ENCODE measurements at regions not wholly inside any gene's neighbourhood (a gene's known extent, or its start where the extent isn't known, plus 50 kb on each side); places are given as distances from the start of the nearest gene placed in this dataset.

GRCh38 chr14:101494826-101495225, 66.5 kb upstream of the DIO3 start:
- no peaks in the 10 kb centered on the region for H3K9me3 ChIP-seq (replicated peaks; ENCODE audit: control insufficient read depth, low read depth, low read length)
- H3K4me1 ChIP-seq (ENCODE audit: control insufficient read depth, insufficient read depth, low read length): peaks cover 12% of the 10 kb centered on the region
- 41% methylated on average over 3 of the region's 7 CpGs for WGBS (ENCODE audit: insufficient coverage)
- H3K4me3 ChIP-seq (ENCODE audit: low read length): no peak overlapping the region
- no peak overlapping the region for H3K27ac ChIP-seq (ENCODE audit: low read length)
- peaks cover 14% of the 10 kb centered on the region for H3K27me3 ChIP-seq (ENCODE audit: control insufficient read depth, insufficient read depth, low read length)
- H3K36me3 ChIP-seq (ENCODE audit: control insufficient read depth, insufficient read depth, low read length): no peaks in the 10 kb centered on the region
- no peak for DNase-seq

GRCh38 chr14:101495284-101495683, 66.0 kb upstream of the DIO3 start:
- peaks cover 14% of the 10 kb centered on the region for H3K27me3 ChIP-seq (ENCODE audit: control insufficient read depth, insufficient read depth, low read length)
- no peak overlapping the region for H3K4me3 ChIP-seq (ENCODE audit: low read length)
- no peaks in the 10 kb centered on the region for H3K9me3 ChIP-seq (replicated peaks; ENCODE audit: control insufficient read depth, low read depth, low read length)
- no peak for DNase-seq
- 88% methylated on average over 1 of the region's 3 CpGs for WGBS (ENCODE audit: insufficient coverage)
- H3K27ac ChIP-seq (ENCODE audit: low read length): no peak overlapping the region
- H3K4me1 ChIP-seq (ENCODE audit: control insufficient read depth, insufficient read depth, low read length): peaks cover 12% of the 10 kb centered on the region
- H3K36me3 ChIP-seq (ENCODE audit: control insufficient read depth, insufficient read depth, low read length): no peaks in the 10 kb centered on the region

GRCh38 chr14:101495827-101496775, 65.2 kb upstream of the DIO3 start:
- Histone ChIP-seq H3K4me3 (ENCODE audit: low read length) (no peak overlapping the region), H3K27ac (ENCODE audit: low read length) (no peak overlapping the region), H3K36me3 (ENCODE audit: control insufficient read depth, insufficient read depth, low read length) (no peaks in the 10 kb centered on the region), H3K9me3 (replicated peaks; ENCODE audit: control insufficient read depth, low read depth, low read length) (no peaks in the 10 kb centered on the region), H3K27me3 (ENCODE audit: control insufficient read depth, insufficient read depth, low read length) (peaks cover 18% of the 10 kb centered on the region), H3K4me1 (ENCODE audit: control insufficient read depth, insufficient read depth, low read length) (peaks cover 12% of the 10 kb centered on the region)
- no peak for DNase-seq
- 52% methylated on average over 28 of the region's 30 CpGs for WGBS (ENCODE audit: insufficient coverage)

- DNase-seq: peak; percentile 69
- H3K27ac ChIP-seq (ENCODE audit: low read length): no peak overlapping the region
- H3K36me3 ChIP-seq (ENCODE audit: control insufficient read depth, insufficient read depth, low read length): no peaks in the 10 kb centered on the region
- peaks cover 24% of the 10 kb centered on the region for H3K27me3 ChIP-seq (ENCODE audit: control insufficient read depth, insufficient read depth, low read length)
- WGBS (ENCODE audit: insufficient coverage): 31% methylated on average over 11 of the region's 16 CpGs
- H3K4me3 ChIP-seq (ENCODE audit: low read length): no peak overlapping the region
- H3K4me1 ChIP-seq (ENCODE audit: control insufficient read depth, insufficient read depth, low read length): peaks cover 17% of the 10 kb centered on the region
- H3K9me3 ChIP-seq (replicated peaks; ENCODE audit: control insufficient read depth, low read depth, low read length): no peaks in the 10 kb centered on the region
These were observed 64.3 kb upstream of the DIO3 start for GRCh38 chr14:101496776-101497683.

- Histone ChIP-seq H3K27ac (ENCODE audit: low read length) (no peak overlapping the region), H3K4me3 (ENCODE audit: low read length) (no peak overlapping the region), H3K27me3 (ENCODE audit: control insufficient read depth, insufficient read depth, low read length) (peaks cover 25% of the 10 kb centered on the region), H3K36me3 (ENCODE audit: control insufficient read depth, insufficient read depth, low read length) (no peaks in the 10 kb centered on the region), H3K9me3 (replicated peaks; ENCODE audit: control insufficient read depth, low read depth, low read length) (no peaks in the 10 kb centered on the region), H3K4me1 (ENCODE audit: control insufficient read depth, insufficient read depth, low read length) (peaks cover 17% of the 10 kb centered on the region)
- 72% methylated on average over 20 of the region's 23 CpGs for WGBS (ENCODE audit: insufficient coverage)
- DNase-seq: no peak
These were observed 63.4 kb upstream of the DIO3 start for GRCh38 chr14:101497684-101498525.

GRCh38 chr14:101498526-101498860, 62.8 kb upstream of the DIO3 start:
- Histone ChIP-seq H3K27ac (ENCODE audit: low read length) (no peak overlapping the region), H3K36me3 (ENCODE audit: control insufficient read depth, insufficient read depth, low read length) (no peaks in the 10 kb centered on the region), H3K4me3 (ENCODE audit: low read length) (no peak overlapping the region), H3K4me1 (ENCODE audit: control insufficient read depth, insufficient read depth, low read length) (peaks cover 17% of the 10 kb centered on the region), H3K27me3 (ENCODE audit: control insufficient read depth, insufficient read depth, low read length) (peaks cover 25% of the 10 kb centered on the region), H3K9me3 (replicated peaks; ENCODE audit: control insufficient read depth, low read depth, low read length) (peaks cover 3% of the 10 kb centered on the region)
- 96% methylated on average over 6 of the region's 6 CpGs for WGBS (ENCODE audit: insufficient coverage)
- DNase-seq: no peak

- Histone ChIP-seq H3K36me3 (ENCODE audit: control insufficient read depth, insufficient read depth, low read length) (no peaks in the 10 kb centered on the region), H3K4me3 (ENCODE audit: low read length) (no peak overlapping the region), H3K9me3 (replicated peaks; ENCODE audit: control insufficient read depth, low read depth, low read length) (peaks cover 6% of the 10 kb centered on the region), H3K4me1 (ENCODE audit: control insufficient read depth, insufficient read depth, low read length) (peaks cover 17% of the 10 kb centered on the region), H3K27ac (ENCODE audit: low read length) (no peak overlapping the region), H3K27me3 (ENCODE audit: control insufficient read depth, insufficient read depth, low read length) (peaks cover 29% of the 10 kb centered on the region)
- WGBS (ENCODE audit: insufficient coverage): 83% methylated on average over 6 of the region's 11 CpGs
- no peak for DNase-seq
These were observed 62.2 kb upstream of the DIO3 start for GRCh38 chr14:101499080-101499479.

GRCh38 chr14:101499513-101499912, 61.8 kb upstream of the DIO3 start:
- H3K4me3 ChIP-seq (ENCODE audit: low read length): no peak overlapping the region
- DNase-seq: no peak
- H3K36me3 ChIP-seq (ENCODE audit: control insufficient read depth, insufficient read depth, low read length): no peaks in the 10 kb centered on the region
- peaks cover 29% of the 10 kb centered on the region for H3K27me3 ChIP-seq (ENCODE audit: control insufficient read depth, insufficient read depth, low read length)
- WGBS (ENCODE audit: insufficient coverage): 95% methylated on average over 9 of the region's 10 CpGs
- H3K4me1 ChIP-seq (ENCODE audit: control insufficient read depth, insufficient read depth, low read length): peaks cover 17% of the 10 kb centered on the region
- H3K9me3 ChIP-seq (replicated peaks; ENCODE audit: control insufficient read depth, low read depth, low read length): peaks cover 6% of the 10 kb centered on the region
- H3K27ac ChIP-seq (ENCODE audit: low read length): no peak overlapping the region

GRCh38 chr14:101500061-101500460, 61.2 kb upstream of the DIO3 start:
- 67% methylated on average over 3 of the region's 7 CpGs for WGBS (ENCODE audit: insufficient coverage)
- Histone ChIP-seq H3K4me3 (ENCODE audit: low read length) (no peak overlapping the region), H3K9me3 (replicated peaks; ENCODE audit: control insufficient read depth, low read depth, low read length) (peaks cover 6% of the 10 kb centered on the region), H3K4me1 (ENCODE audit: control insufficient read depth, insufficient read depth, low read length) (peaks cover 17% of the 10 kb centered on the region), H3K27me3 (ENCODE audit: control insufficient read depth, insufficient read depth, low read length) (peaks cover 29% of the 10 kb centered on the region), H3K27ac (ENCODE audit: low read length) (no peak overlapping the region), H3K36me3 (ENCODE audit: control insufficient read depth, insufficient read depth, low read length) (no peaks in the 10 kb centered on the region)
- DNase-seq: no peak

Data from muscle of leg (tissue), 3 donors.